Motor neuron (in vitro differentiated cells): ENCODE measurements at regions not wholly inside any gene's neighbourhood (a gene's known extent, or its start where the extent isn't known, plus 50 kb on each side); places are given as distances from the start of the nearest gene placed in this dataset.
"Not testable (repeated sequence)": the region's sequence is repeated elsewhere in the genome, so short reads cannot be mapped to it uniquely, and the experiment has no call there.

Experiments used
- ATAC-seq, 8 experiments: fragments of 200-7000 bp; cut with Tn5 transposase; replicated peaks in 6 of 8; 2 replicates each; pipeline ENCODE4 v1.8.0; 2021; ENCODE audit warnings: mild to moderate bottlenecking in 8 of 8, moderate library complexity in 8 of 8
- H3K27ac ChIP-seq, 2 donors: fragments of 250-450 bp; sonication (Bioruptor Pico); 2 replicates each; pipeline ENCODE4 v1.9.0; 2021; ENCODE audit warnings: antibody characterized with exemption in 2 of 2, mild to moderate bottlenecking in 2 of 2, moderate library complexity in 1 of 2
- H3K4me1 ChIP-seq, 2 donors: fragments of 250-450 bp; sonication (Bioruptor Pico); replicated peaks in 1 of 2; 2 replicates each; pipeline ENCODE4 v1.6.1; 2021; ENCODE audit warnings: antibody characterized with exemption in 2 of 2, mild to moderate bottlenecking in 2 of 2, moderate library complexity in 1 of 2
- H3K4me3 ChIP-seq, 5 donors: fragments of 250-450 bp; sonication (Bioruptor Pico); 2 replicates each; pipeline ENCODE4 v1.9.0; 2021; ENCODE audit warnings: antibody characterized with exemption in 5 of 5, mild to moderate bottlenecking in 5 of 5, moderate library complexity in 4 of 5
- WGBS, 10 experiments: fragments of 450-650 bp; shearing (Covaris generic); methylation state at CpG; one replicate each; pipeline ENCODE4 v1.0.0; 2022; 5-methylcytosine and 5-hydroxymethylcytosine counted together
- in situ Hi-C, 9 experiments: fragments of 400-800 bp; cut with MboI; loops; one replicate each; pipeline ENCODE4 v1.15.0; 2021; ENCODE audit warnings: low sequenced_read_pairs in 9 of 9, low pct_unique_long_range_greater_than_20kb in 2 of 9; ENCODE audit not compliant: unreplicated experiment in 9 of 9

- WGBS, 10 experiments, result 37% methylated on average over 2 of the region's 4 CpGs; no CpG with 5 or more reads in 8 of the 10 experiments
- ATAC-seq, result peak in 3 of 8 experiments; percentile 36 to 82 (median 81)
- H3K4me1 ChIP-seq, H3K27ac ChIP-seq, in situ Hi-C loops, H3K4me3 ChIP-seq: not testable (repeated sequence)
These were observed 175.7 kb downstream of the TRIM43 start for GRCh38 chr2:95767531-95767930.

- WGBS, 10 experiments, result no CpG with 5 or more reads among the region's 3 CpGs
- H3K27ac ChIP-seq, ATAC-seq, in situ Hi-C loops, H3K4me1 ChIP-seq, H3K4me3 ChIP-seq: not testable (repeated sequence)
These were observed 176.1 kb downstream of the TRIM43 start for GRCh38 chr2:95767950-95768349.

GRCh38 chr2:95769256-95769655 is 177.5 kb downstream of the TRIM43 start:
- in situ Hi-C loops, H3K4me1 ChIP-seq, ATAC-seq, H3K4me3 ChIP-seq, H3K27ac ChIP-seq: not testable (repeated sequence)
- 20 to 100% methylated on average over 1 of the region's 1 CpG; no CpG with 5 or more reads in 8 of the 10 experiments for WGBS, 10 experiments

- H3K27ac ChIP-seq, H3K4me1 ChIP-seq, in situ Hi-C loops, H3K4me3 ChIP-seq, ATAC-seq: not testable (repeated sequence)
- 100% methylated on average over 1 of the region's 9 CpGs; no CpG with 5 or more reads in 9 of the 10 experiments for WGBS, 10 experiments
These were observed 178.9 kb downstream of the TRIM43 start for GRCh38 chr2:95770726-95771125.

- H3K4me3 ChIP-seq, H3K4me1 ChIP-seq, H3K27ac ChIP-seq, in situ Hi-C loops: not testable (repeated sequence)
- whole genome bisulfite sequencing, 10 experiments, result no CpG with 5 or more reads among the region's 11 CpGs
- peak in 6 of 8 experiments; percentile 12 to 69 (median 21) for ATAC-seq
These were observed 182.8 kb downstream of the TRIM43 start for GRCh38 chr2:95774322-95775192.

GRCh38 chr2:95775193-95775531 is 183.4 kb downstream of the TRIM43 start:
- in situ Hi-C loops, H3K27ac ChIP-seq, H3K4me3 ChIP-seq, H3K4me1 ChIP-seq: not testable (repeated sequence)
- peak in 4 of 8 experiments; percentile 26 to 79 (median 72) for ATAC-seq
- WGBS, 10 experiments, result no CpG with 5 or more reads among the region's 9 CpGs
